ENCODE measurements at regions not wholly inside any gene's neighbourhood (a gene's known extent, or its start where the extent isn't known, plus 50 kb on each side); places are given as distances from the start of the nearest gene placed in this dataset.

DNA sequence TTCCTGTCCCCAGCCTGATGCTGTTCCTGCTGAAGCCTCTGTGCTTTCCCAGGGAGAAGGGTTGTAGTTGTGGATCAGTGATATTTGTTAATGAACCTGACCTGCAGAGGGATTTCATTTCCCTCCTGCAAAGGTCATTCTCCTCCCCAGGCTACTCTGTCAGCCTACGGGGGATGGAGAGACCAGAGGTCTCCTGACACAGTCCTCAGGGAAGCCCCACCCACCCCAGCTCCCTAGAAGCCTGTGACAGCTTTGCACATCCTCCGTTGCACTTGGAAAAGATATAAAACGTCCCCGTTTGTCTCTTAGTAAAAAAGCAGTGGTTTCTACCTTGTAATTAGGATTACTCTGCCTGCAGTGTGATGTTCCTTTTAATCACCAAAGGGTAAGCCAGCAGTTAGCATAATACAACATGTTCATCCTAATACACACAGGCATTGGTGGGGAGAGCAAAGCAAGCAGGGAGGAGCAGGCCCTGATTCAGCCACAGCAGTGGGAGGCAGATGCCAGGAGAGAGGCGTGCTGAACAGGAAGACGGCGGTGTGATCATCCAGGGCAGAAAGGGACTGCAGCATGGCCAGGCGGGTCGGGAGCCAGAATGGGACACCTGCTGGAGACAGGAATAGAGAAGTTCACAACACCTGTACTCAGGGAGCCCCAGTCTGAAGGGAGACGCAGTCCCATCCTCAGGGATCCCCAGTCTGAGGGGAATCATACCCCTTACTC is 293.5 kb downstream of the LRFN2 start:
- Histone ChIP-seq H3K27me3 (ENCODE audit: control insufficient read depth in 3 of 3, insufficient read depth in 3 of 3, low read length in 3 of 3) (peaks cover 5 to 7% (median 6%) of the 10 kb centered on the region in 3 donors), H3K36me3 (ENCODE audit: control insufficient read depth in 3 of 3, insufficient read depth in 3 of 3, low read length in 3 of 3) (no peaks in the 10 kb centered on the region), H3K27ac (ENCODE audit: low read depth, low read length) (no peak overlapping the region), H3K9ac (ENCODE audit: low read depth in 1 of 3, low read length in 3 of 3) (no peak overlapping the region), H3K4me3 (ENCODE audit: low read length in 3 of 3) (no peak overlapping the region), H3K9me3 (ENCODE audit: control insufficient read depth in 3 of 3, low read length in 3 of 3) (no peaks in the 10 kb centered on the region), H3K4me1 (ENCODE audit: control insufficient read depth in 3 of 3, insufficient read depth in 3 of 3, low read length in 3 of 3) (no peaks in the 10 kb centered on the region)

DNA sequence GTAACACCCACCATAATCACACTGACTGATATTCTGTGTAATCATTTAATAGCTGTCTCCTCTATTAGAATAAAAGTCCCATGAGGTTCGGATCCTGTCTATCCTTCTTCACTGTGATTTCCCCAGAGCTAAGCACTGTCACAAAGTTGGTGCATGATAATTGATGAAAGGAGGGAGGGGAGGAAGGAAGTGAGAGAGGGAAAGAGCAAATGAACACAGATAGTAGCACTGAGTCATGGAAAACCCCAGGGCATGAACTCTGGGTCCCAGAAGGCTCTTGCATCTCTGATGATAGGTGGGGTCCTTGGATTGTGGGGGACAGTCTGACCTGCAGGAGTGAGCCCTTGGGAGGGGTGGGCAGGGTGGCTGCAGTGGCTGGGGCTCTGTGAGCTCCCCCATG is 294.1 kb downstream of the LRFN2 start:
- H3K4me3 ChIP-seq (ENCODE audit: low read length in 3 of 3), result no peak overlapping the region
- no peaks in the 10 kb centered on the region for H3K4me1 ChIP-seq (ENCODE audit: control insufficient read depth in 3 of 3, insufficient read depth in 3 of 3, low read length in 3 of 3)
- H3K36me3 ChIP-seq (ENCODE audit: control insufficient read depth in 3 of 3, insufficient read depth in 3 of 3, low read length in 3 of 3), result no peaks in the 10 kb centered on the region
- no peak overlapping the region for H3K27ac ChIP-seq (ENCODE audit: low read depth, low read length)
- no peak overlapping the region for H3K9ac ChIP-seq (ENCODE audit: low read depth in 1 of 3, low read length in 3 of 3)
- peaks cover 5 to 9% (median 7%) of the 10 kb centered on the region in 3 donors for H3K27me3 ChIP-seq (ENCODE audit: control insufficient read depth in 3 of 3, insufficient read depth in 3 of 3, low read length in 3 of 3)
- no peaks in the 10 kb centered on the region for H3K9me3 ChIP-seq (ENCODE audit: control insufficient read depth in 3 of 3, low read length in 3 of 3)

DNA sequence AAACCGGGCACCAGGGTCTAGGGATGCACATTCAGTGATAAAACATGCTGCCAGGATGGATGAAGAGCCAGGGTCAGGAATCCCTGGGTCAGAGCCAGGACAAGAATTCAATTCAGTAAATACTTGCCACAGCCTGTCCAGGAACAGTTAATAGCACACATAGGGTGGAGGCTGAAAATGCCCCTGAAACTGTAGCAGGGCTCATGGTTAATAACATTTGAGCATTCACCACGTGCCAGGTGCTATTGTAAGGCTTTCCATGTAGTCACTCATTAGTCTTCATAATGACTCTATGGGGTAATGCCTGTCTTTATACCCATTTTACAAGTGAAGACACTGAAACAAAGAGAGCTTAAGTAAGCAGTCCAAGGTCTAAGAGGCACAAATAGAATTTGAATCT is 296.3 kb downstream of the LRFN2 start:
- Histone ChIP-seq H3K27ac (ENCODE audit: low read depth, low read length) (no peak overlapping the region), H3K9me3 (ENCODE audit: control insufficient read depth in 3 of 3, low read length in 3 of 3) (no peaks in the 10 kb centered on the region), H3K9ac (ENCODE audit: low read depth in 1 of 3, low read length in 3 of 3) (no peak overlapping the region), H3K4me3 (ENCODE audit: low read length in 3 of 3) (no peak overlapping the region), H3K36me3 (ENCODE audit: control insufficient read depth in 3 of 3, insufficient read depth in 3 of 3, low read length in 3 of 3) (no peaks in the 10 kb centered on the region), H3K4me1 (ENCODE audit: control insufficient read depth in 3 of 3, insufficient read depth in 3 of 3, low read length in 3 of 3) (no peaks in the 10 kb centered on the region), H3K27me3 (ENCODE audit: control insufficient read depth in 3 of 3, insufficient read depth in 3 of 3, low read length in 3 of 3) (peaks cover 14 to 21% (median 19%) of the 10 kb centered on the region in 3 donors)

DNA sequence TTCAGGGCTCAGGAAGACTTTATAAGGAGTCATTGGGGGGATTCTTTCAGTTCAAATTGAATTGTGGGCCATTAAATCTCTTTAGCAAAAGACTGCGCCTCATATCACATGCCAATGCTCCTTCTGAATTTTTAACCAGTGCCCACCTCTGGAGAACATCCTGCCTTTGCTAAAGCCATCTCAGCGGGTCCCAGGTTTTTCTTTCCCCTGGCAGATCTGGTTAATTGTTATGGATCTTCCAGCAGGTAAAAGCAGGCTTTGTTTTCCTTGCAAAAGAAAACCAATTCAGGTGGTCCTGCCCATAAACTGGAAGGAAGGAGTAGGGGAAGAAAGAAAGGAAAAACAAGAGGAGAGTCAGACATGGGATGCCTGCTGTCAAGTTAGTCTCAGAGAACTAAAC is 298.2 kb downstream of the LRFN2 start:
- H3K27me3 ChIP-seq (ENCODE audit: control insufficient read depth in 3 of 3, insufficient read depth in 3 of 3, low read length in 3 of 3), result peaks cover 19 to 27% (median 21%) of the 10 kb centered on the region in 3 donors
- no peak overlapping the region for H3K9ac ChIP-seq (ENCODE audit: low read depth in 1 of 3, low read length in 3 of 3)
- H3K4me1 ChIP-seq (ENCODE audit: control insufficient read depth in 3 of 3, insufficient read depth in 3 of 3, low read length in 3 of 3), result no peaks in the 10 kb centered on the region
- no peaks in the 10 kb centered on the region for H3K9me3 ChIP-seq (ENCODE audit: control insufficient read depth in 3 of 3, low read length in 3 of 3)
- H3K36me3 ChIP-seq (ENCODE audit: control insufficient read depth in 3 of 3, insufficient read depth in 3 of 3, low read length in 3 of 3), result no peaks in the 10 kb centered on the region
- no peak overlapping the region for H3K27ac ChIP-seq (ENCODE audit: low read depth, low read length)
- no peak overlapping the region for H3K4me3 ChIP-seq (ENCODE audit: low read length in 3 of 3)

DNA sequence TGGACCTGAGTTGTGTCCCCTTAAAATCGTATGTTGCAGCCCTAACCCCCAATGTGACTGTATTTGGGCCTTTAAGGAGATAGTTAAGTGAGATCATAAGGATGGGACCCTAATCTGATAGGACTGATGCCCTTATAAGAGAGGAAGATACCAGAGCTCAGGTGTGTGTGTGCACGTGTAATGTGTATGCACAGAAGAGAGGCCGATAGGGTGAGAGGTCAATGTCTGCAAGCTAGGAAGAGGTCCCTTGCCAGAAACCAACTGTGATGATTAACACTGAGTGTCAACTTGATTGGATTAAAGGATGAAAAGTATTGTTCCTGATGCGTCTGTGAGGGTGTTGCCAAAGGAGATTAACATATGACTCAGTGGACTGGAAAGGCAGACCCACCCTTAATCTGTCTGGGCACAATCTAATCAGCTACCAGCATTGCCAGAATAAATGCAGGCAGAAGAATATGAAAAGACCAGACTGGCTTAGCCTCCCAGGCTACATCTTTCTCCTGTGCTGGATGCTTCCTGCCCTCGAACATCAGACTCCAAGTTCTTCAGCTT is 299.8 kb downstream of the LRFN2 start:
- Histone ChIP-seq H3K27me3 (ENCODE audit: control insufficient read depth in 3 of 3, insufficient read depth in 3 of 3, low read length in 3 of 3) (peaks cover 21 to 28% (median 26%) of the 10 kb centered on the region in 3 donors), H3K36me3 (ENCODE audit: control insufficient read depth in 3 of 3, insufficient read depth in 3 of 3, low read length in 3 of 3) (no peaks in the 10 kb centered on the region), H3K27ac (ENCODE audit: low read depth, low read length) (no peak overlapping the region), H3K9me3 (ENCODE audit: control insufficient read depth in 3 of 3, low read length in 3 of 3) (no peaks in the 10 kb centered on the region), H3K4me1 (ENCODE audit: control insufficient read depth in 3 of 3, insufficient read depth in 3 of 3, low read length in 3 of 3) (no peaks in the 10 kb centered on the region), H3K9ac (ENCODE audit: low read depth in 1 of 3, low read length in 3 of 3) (no peak overlapping the region), H3K4me3 (ENCODE audit: low read length in 3 of 3) (no peak overlapping the region)

DNA sequence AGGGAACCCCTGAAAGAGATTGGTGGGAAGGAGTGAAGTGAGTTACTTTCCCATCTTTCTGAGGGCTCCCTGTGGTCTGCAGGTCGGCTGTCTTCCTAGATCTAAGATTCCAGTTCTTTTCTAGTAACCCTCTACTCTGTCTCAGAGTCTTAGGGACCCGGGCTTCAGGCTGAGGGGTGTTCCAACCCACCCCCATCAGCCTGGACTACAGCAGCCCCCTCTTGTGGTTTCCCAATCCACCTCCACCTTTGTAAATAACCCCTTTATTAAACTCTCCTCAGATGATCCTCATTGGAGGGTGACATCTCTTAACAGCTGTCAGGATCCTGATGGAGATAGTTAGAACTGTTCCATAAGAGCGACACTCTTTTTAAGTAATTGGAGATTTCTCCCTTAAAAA is 300.4 kb downstream of the LRFN2 start:
- H3K9ac ChIP-seq (ENCODE audit: low read depth in 1 of 3, low read length in 3 of 3), result no peak overlapping the region
- no peak overlapping the region for H3K4me3 ChIP-seq (ENCODE audit: low read length in 3 of 3)
- no peak overlapping the region for H3K27ac ChIP-seq (ENCODE audit: low read depth, low read length)
- no peaks in the 10 kb centered on the region for H3K4me1 ChIP-seq (ENCODE audit: control insufficient read depth in 3 of 3, insufficient read depth in 3 of 3, low read length in 3 of 3)
- no peaks in the 10 kb centered on the region for H3K9me3 ChIP-seq (ENCODE audit: control insufficient read depth in 3 of 3, low read length in 3 of 3)
- H3K27me3 ChIP-seq (ENCODE audit: control insufficient read depth in 3 of 3, insufficient read depth in 3 of 3, low read length in 3 of 3), result peaks cover 18 to 28% (median 23%) of the 10 kb centered on the region in 3 donors
- no peaks in the 10 kb centered on the region for H3K36me3 ChIP-seq (ENCODE audit: control insufficient read depth in 3 of 3, insufficient read depth in 3 of 3, low read length in 3 of 3)

DNA sequence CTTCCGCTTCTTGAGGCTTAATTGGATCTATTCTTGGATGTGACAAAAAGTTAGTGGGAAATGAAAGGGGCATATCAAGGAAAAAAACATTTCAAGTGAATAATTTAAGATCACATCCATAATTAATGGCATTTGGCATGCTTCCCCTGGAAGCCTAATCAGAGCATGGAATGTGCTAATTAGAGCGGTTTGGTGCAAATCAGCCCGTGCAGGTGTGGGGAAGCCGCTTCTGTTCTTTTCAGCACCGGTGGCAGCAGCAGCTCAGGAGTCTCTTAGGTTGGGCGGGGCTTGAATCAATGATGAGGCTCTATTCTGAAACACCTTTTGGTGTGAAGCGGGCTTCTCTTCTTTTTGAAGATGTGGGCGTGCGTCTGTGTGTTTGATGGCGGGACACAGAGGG is 301.2 kb downstream of the LRFN2 start:
- H3K27ac ChIP-seq (ENCODE audit: low read depth, low read length), result no peak overlapping the region
- no peak overlapping the region for H3K9ac ChIP-seq (ENCODE audit: low read depth in 1 of 3, low read length in 3 of 3)
- peaks cover 16 to 28% (median 21%) of the 10 kb centered on the region in 3 donors for H3K27me3 ChIP-seq (ENCODE audit: control insufficient read depth in 3 of 3, insufficient read depth in 3 of 3, low read length in 3 of 3)
- no peak overlapping the region for H3K4me3 ChIP-seq (ENCODE audit: low read length in 3 of 3)
- no peaks in the 10 kb centered on the region for H3K36me3 ChIP-seq (ENCODE audit: control insufficient read depth in 3 of 3, insufficient read depth in 3 of 3, low read length in 3 of 3)
- no peaks in the 10 kb centered on the region for H3K9me3 ChIP-seq (ENCODE audit: control insufficient read depth in 3 of 3, low read length in 3 of 3)
- no peaks in the 10 kb centered on the region for H3K4me1 ChIP-seq (ENCODE audit: control insufficient read depth in 3 of 3, insufficient read depth in 3 of 3, low read length in 3 of 3)

DNA sequence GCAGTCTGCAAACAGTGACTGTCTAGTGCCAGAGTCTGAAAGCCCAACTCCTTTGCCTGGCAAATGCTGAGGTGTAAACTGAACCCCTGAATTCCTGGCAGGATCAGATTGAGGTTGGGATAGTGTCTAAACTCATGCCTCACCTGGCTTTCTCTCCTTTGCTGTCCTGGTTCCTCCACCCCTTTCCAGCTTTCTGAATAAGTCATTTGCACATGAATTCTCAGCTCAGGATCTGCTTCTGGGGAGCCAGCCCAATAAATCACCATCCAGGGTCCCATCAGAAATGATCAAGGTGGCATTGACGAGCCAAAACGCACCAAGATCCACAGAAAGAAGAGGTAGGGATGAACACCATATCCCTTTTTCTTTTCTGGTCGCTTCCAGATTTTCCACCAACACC is 301.6 kb downstream of the LRFN2 start:
- Histone ChIP-seq H3K4me3 (ENCODE audit: low read length in 3 of 3) (no peak overlapping the region), H3K4me1 (ENCODE audit: control insufficient read depth in 3 of 3, insufficient read depth in 3 of 3, low read length in 3 of 3) (no peaks in the 10 kb centered on the region), H3K9ac (ENCODE audit: low read depth in 1 of 3, low read length in 3 of 3) (no peak overlapping the region), H3K27me3 (ENCODE audit: control insufficient read depth in 3 of 3, insufficient read depth in 3 of 3, low read length in 3 of 3) (peaks cover 16 to 28% (median 21%) of the 10 kb centered on the region in 3 donors), H3K36me3 (ENCODE audit: control insufficient read depth in 3 of 3, insufficient read depth in 3 of 3, low read length in 3 of 3) (no peaks in the 10 kb centered on the region), H3K9me3 (ENCODE audit: control insufficient read depth in 3 of 3, low read length in 3 of 3) (no peaks in the 10 kb centered on the region), H3K27ac (ENCODE audit: low read depth, low read length) (no peak overlapping the region)

DNA sequence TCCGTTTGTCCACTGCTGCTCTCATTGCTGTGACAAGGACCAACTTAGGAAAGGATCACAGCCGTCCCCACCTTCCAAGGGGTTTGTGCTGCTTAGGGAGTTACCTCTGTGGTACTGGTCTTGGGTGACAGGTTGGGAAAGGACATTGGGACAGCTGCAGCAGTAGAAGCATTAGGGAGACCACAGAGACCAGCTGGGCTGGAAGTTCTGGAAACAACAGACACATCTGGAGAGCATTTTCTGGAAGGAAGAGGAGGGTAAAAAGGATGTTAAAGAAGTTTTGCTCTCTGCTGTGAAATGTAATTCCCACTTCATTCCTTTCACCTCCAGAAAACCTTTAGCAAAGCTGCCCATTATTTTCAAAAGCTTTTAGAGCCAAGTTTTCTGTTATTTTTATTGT is 304.2 kb downstream of the LRFN2 start:
- no peaks in the 10 kb centered on the region for H3K9me3 ChIP-seq (ENCODE audit: control insufficient read depth in 3 of 3, low read length in 3 of 3)
- no peak overlapping the region for H3K27ac ChIP-seq (ENCODE audit: low read depth, low read length)
- no peaks in the 10 kb centered on the region for H3K36me3 ChIP-seq (ENCODE audit: control insufficient read depth in 3 of 3, insufficient read depth in 3 of 3, low read length in 3 of 3)
- no peak overlapping the region for H3K9ac ChIP-seq (ENCODE audit: low read depth in 1 of 3, low read length in 3 of 3)
- H3K4me1 ChIP-seq (ENCODE audit: control insufficient read depth in 3 of 3, insufficient read depth in 3 of 3, low read length in 3 of 3), result no peaks in the 10 kb centered on the region
- H3K4me3 ChIP-seq (ENCODE audit: low read length in 3 of 3), result no peak overlapping the region
- H3K27me3 ChIP-seq (ENCODE audit: control insufficient read depth in 3 of 3, insufficient read depth in 3 of 3, low read length in 3 of 3), result peaks cover 11 to 25% (median 21%) of the 10 kb centered on the region in 3 donors

DNA sequence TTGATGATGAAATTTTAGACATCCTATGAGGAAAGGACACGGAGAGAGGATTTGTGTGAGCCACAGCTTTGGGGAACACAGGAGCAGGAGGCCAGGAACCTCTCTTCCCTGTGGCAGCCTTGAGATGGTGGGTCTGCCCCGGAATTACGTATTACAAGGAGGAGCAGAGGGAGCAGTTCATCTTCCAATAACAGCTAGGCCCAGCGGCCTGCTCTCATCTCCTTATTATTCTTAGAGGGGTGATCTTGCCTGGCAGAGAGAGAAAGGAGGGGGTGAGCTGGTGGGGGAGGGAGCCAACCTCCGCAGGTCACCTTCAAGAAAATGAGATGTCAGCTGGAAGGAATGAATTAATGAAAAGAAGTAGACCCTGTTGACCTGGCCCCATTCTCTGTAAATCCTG is 305.8 kb downstream of the LRFN2 start:
- no peak overlapping the region for H3K27ac ChIP-seq (ENCODE audit: low read depth, low read length)
- H3K4me3 ChIP-seq (ENCODE audit: low read length in 3 of 3), result no peak overlapping the region
- no peaks in the 10 kb centered on the region for H3K36me3 ChIP-seq (ENCODE audit: control insufficient read depth in 3 of 3, insufficient read depth in 3 of 3, low read length in 3 of 3)
- peaks cover 2 to 19% (median 16%) of the 10 kb centered on the region in 3 donors for H3K27me3 ChIP-seq (ENCODE audit: control insufficient read depth in 3 of 3, insufficient read depth in 3 of 3, low read length in 3 of 3)
- H3K9ac ChIP-seq (ENCODE audit: low read depth in 1 of 3, low read length in 3 of 3), result no peak overlapping the region
- H3K4me1 ChIP-seq (ENCODE audit: control insufficient read depth in 3 of 3, insufficient read depth in 3 of 3, low read length in 3 of 3), result no peaks in the 10 kb centered on the region
- H3K9me3 ChIP-seq (ENCODE audit: control insufficient read depth in 3 of 3, low read length in 3 of 3), result no peaks in the 10 kb centered on the region

All from skeletal muscle tissue (tissue), 3 donors.